HepG2 (cell line): ENCODE measurements at regions not wholly inside any gene's neighbourhood (a gene's known extent, or its start where the extent isn't known, plus 50 kb on each side); places are given as distances from the start of the nearest gene placed in this dataset.

Experiments
- MAFG ChIP-seq: sonication (generic); formaldehyde crosslinking; IDR thresholded peaks from 2 replicates; pipeline ENCODE4 v1.5.1; 2020; ENCODE audit warnings: mild to moderate bottlenecking, missing genetic modification reagents
- POLR2A ChIP-seq, 2 experiments: IDR thresholded peaks; 2 replicates each; pipeline ENCODE4 v1.6.1; 2011; ENCODE audit warnings: low read depth in 2 of 2, low read length in 2 of 2, mild to moderate bottlenecking in 1 of 2, moderate library complexity in 1 of 2; ENCODE audit not compliant: insufficient read depth in 1 of 2
- SIN3A ChIP-seq: IDR thresholded peaks from 2 replicates; pipeline ENCODE4 v1.6.1; 2011; ENCODE audit warnings: low read depth, mild to moderate bottlenecking, control low read depth, low read length, borderline replicate concordance
- TAF1 ChIP-seq: sonication (generic); formaldehyde crosslinking; IDR thresholded peaks from 2 replicates; pipeline ENCODE4 v1.4.0; 2020; ENCODE audit warnings: missing genetic modification reagents
- ZC3H4 ChIP-seq: sonication (generic); formaldehyde crosslinking; IDR thresholded peaks from 2 replicates; pipeline ENCODE4 v1.4.0; 2020; ENCODE audit warnings: missing genetic modification reagents, borderline replicate concordance
- ZNF33A ChIP-seq: sonication (generic); formaldehyde crosslinking; IDR thresholded peaks from 2 replicates; pipeline ENCODE4 v1.5.1; 2020; ENCODE audit warnings: missing genetic modification reagents, mild to moderate bottlenecking, moderate library complexity, borderline replicate concordance
- ZNF768 ChIP-seq: sonication (generic); formaldehyde crosslinking; IDR thresholded peaks from 2 replicates; pipeline ENCODE4 v1.4.0; 2020; ENCODE audit warnings: missing genetic modification reagents

GRCh38 chr13:19053561-19053960 lies 128.1 kb downstream of the TUBA3C start:
- TF ChIP-seq POLR2A (IDR thresholded peaks at IDR 0.05; ENCODE audit: insufficient read depth in 1 of 2, low read depth in 2 of 2, low read length in 2 of 2) = no peak
- TF ChIP-seq SIN3A = no peak
- TF ChIP-seq ZNF33A (CRISPR knock-in tag) = no peak
- TF ChIP-seq ZC3H4 = no peak
- no peak for TF ChIP-seq TAF1 (CRISPR knock-in tag)
- TF ChIP-seq ZNF768 (CRISPR knock-in tag) = no peak
- no peak for TF ChIP-seq MAFG (CRISPR knock-in tag)
